GM19025 (cell line): ENCODE measurements at regions not wholly inside any gene's neighbourhood (a gene's known extent, or its start where the extent isn't known, plus 50 kb on each side); places are given as distances from the start of the nearest gene placed in this dataset.

Experiments used
- ATAC-seq: cut with Tn5 transposase; IDR thresholded peaks from one replicate; pipeline ENCODE4 v1.9.1; 2021; ENCODE audit warnings: mild to moderate bottlenecking, low read depth, moderate library complexity; ENCODE audit not compliant: unreplicated experiment

- no peak for ATAC-seq
These were observed 82.8 kb upstream of the TAS2R1 start for GRCh38 chr5:9712911-9713310.

- no peak for ATAC-seq
These were observed 82.4 kb upstream of the TAS2R1 start for GRCh38 chr5:9712506-9712905.

GRCh38 chr5:9710069-9710468 lies 79.9 kb upstream of the TAS2R1 start:
- no peak for ATAC-seq

GRCh38 chr5:9707732-9708462 lies 77.7 kb upstream of the TAS2R1 start:
- no peak for ATAC-seq

- ATAC-seq = no peak
These were observed 69.5 kb upstream of the TAS2R1 start for GRCh38 chr5:9699681-9700080.

GRCh38 chr5:9698841-9699240 lies 68.7 kb upstream of the TAS2R1 start:
- ATAC-seq = no peak

- ATAC-seq = no peak
These were observed 68.1 kb upstream of the TAS2R1 start for GRCh38 chr5:9698125-9698826.

- ATAC-seq = no peak
These were observed 62.4 kb upstream of the TAS2R1 start for GRCh38 chr5:9692576-9692975.

- no peak for ATAC-seq
These were observed 61.1 kb upstream of the TAS2R1 start for GRCh38 chr5:9691261-9691660.

- no peak for ATAC-seq
These were observed 60.6 kb upstream of the TAS2R1 start for GRCh38 chr5:9690751-9691150.

GRCh38 chr5:9686216-9686615 lies 56.1 kb upstream of the TAS2R1 start:
- no peak for ATAC-seq

- no peak for ATAC-seq
These were observed 51.6 kb upstream of the TAS2R1 start for GRCh38 chr5:9681706-9682105.
